Ishikawa (cell line): ENCODE measurements at regions not wholly inside any gene's neighbourhood (a gene's known extent, or its start where the extent isn't known, plus 50 kb on each side); places are given as distances from the start of the nearest gene placed in this dataset.

Source experiments
- CEBPB ChIP-seq: IDR thresholded peaks from 2 replicates; pipeline ENCODE4 v1.6.1; 2012
- CREB1 ChIP-seq: IDR thresholded peaks from 2 replicates; pipeline ENCODE4 v1.6.1; 2012; ENCODE audit warnings: low read depth
- EGR1 ChIP-seq: IDR thresholded peaks from 2 replicates; pipeline ENCODE4 v1.6.1; 2012
- EP300 ChIP-seq: IDR thresholded peaks from 2 replicates; pipeline ENCODE4 v1.6.1; 2012; ENCODE audit warnings: borderline replicate concordance
- FOXM1 ChIP-seq: IDR thresholded peaks from 2 replicates; pipeline ENCODE4 v1.6.1; 2012; ENCODE audit warnings: low read depth, borderline replicate concordance
- MAX ChIP-seq: IDR thresholded peaks from 2 replicates; pipeline ENCODE4 v1.6.1; 2012
- NFIC ChIP-seq: IDR thresholded peaks from 2 replicates; pipeline ENCODE4 v1.6.1; 2012
- REST ChIP-seq: IDR thresholded peaks from 2 replicates; pipeline ENCODE4 v1.6.1; 2012; ENCODE audit warnings: low read depth, mild to moderate bottlenecking
- TAF1 ChIP-seq: IDR thresholded peaks from 2 replicates; pipeline ENCODE4 v1.6.1; 2012; ENCODE audit warnings: low read depth, mild to moderate bottlenecking
- TCF12 ChIP-seq: IDR thresholded peaks from 2 replicates; pipeline ENCODE4 v1.6.1; 2012; ENCODE audit warnings: low read depth
- TEAD4 ChIP-seq: IDR thresholded peaks from 2 replicates; pipeline ENCODE4 v1.6.1; 2012
- YY1 ChIP-seq: IDR thresholded peaks from 2 replicates; pipeline ENCODE4 v1.6.1; 2012; ENCODE audit warnings: low read depth
- ZBTB7A ChIP-seq: IDR thresholded peaks from 2 replicates; pipeline ENCODE4 v1.6.1; 2012; ENCODE audit warnings: low read depth
- TF ChIP-seq, protein P1 (sequence below): IDR thresholded peaks from 2 replicates; pipeline ENCODE4 v1.6.1; 2012

DNA sequence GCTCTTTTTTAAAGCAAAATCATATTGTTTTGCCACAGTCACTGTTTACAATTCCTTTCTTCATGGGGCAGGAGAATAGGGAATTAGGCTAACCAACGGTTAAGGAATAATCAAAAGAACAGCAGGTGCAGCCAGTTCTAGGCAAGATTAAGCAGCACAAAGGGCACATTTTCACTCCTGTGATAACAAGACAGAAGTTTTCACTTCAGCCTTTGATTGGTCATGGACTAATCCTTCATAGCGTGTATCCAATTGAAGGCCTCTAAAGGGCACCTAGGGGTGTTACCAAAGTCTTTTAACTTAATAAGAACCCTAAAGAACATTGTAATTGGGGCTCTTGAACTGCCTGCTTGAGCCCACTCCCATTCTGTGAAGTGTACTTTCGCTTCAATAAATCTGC lies 206.9 kb upstream of the AMIGO2 start:
- TF ChIP-seq CREB1 (no peak), TCF12 (no peak), ZBTB7A (no peak), REST (no peak), EGR1 (no peak), MAX (no peak), CEBPB (no peak), TAF1 (no peak), EP300 (no peak), FOXM1 (no peak), YY1 (no peak), TEAD4 (no peak), NFIC (no peak)
- TF ChIP-seq, protein P1, sequence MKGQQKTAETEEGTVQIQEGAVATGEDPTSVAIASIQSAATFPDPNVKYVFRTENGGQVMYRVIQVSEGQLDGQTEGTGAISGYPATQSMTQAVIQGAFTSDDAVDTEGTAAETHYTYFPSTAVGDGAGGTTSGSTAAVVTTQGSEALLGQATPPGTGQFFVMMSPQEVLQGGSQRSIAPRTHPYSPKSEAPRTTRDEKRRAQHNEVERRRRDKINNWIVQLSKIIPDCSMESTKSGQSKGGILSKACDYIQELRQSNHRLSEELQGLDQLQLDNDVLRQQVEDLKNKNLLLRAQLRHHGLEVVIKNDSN = no peak
